K562 (cell line): ENCODE measurements at regions not wholly inside any gene's neighbourhood (a gene's known extent, or its start where the extent isn't known, plus 50 kb on each side); places are given as distances from the start of the nearest gene placed in this dataset.

Experiments used
- ATAC-seq: fragments of 200-7000 bp; cut with Tn5 transposase; 3 replicates; pipeline ENCODE4 v1.9.1; 2020; ENCODE audit warnings: moderate library complexity
- BruUV-seq: library from RNA; stranded (reverse); fragments of 400-500 nt; replicated peaks from 2 replicates; lab custom pipeline; 2021; lab: Mats Ljungman, UMichigan
- CTCF ChIA-PET: fragments of 300-600 bp; formaldehyde crosslinking; extraction: SDS; loops from one replicate; lab custom pipeline; 2021; ENCODE audit warnings: low intra/inter-chr PET ratio; lab: Yijun Ruan, JAX
- POLR2A ChIA-PET: fragments of 300-600, 350-650 bp; sonication (Branson Sonifier 250); formaldehyde crosslinking; extraction: SDS; loops from one replicate; lab custom pipeline; 2021; ENCODE audit warnings: antibody characterized with exemption, inconsistent platforms; lab: Yijun Ruan, JAX
- DNase-seq, 4 experiments: peaks; one replicate each; pipeline versions ENCODE4 v3.0.0 to v3.0.0-alpha.2; 2011 to 2018; ENCODE audit warnings: low spot score in 3 of 4, mixed read lengths in 3 of 4; ENCODE audit errors: extremely low read depth in 1 of 4
- FAIRE-seq: peaks from 2 replicates; lab custom pipeline; 2011; peaks lifted over from hg19 to GRCh38; lab: Jason Lieb, UNC
- H2AFZ ChIP-seq: 2 replicates; pipeline ENCODE4 v1.6.0; 2011; ENCODE audit warnings: low read depth, low read length, control low read depth, inconsistent platforms
- H3K27ac ChIP-seq: fragments of 200-600 bp; 3 replicates; pipeline ENCODE4 v1.8.0; 2011; ENCODE audit warnings: low read depth, mild to moderate bottlenecking, control low read depth, inconsistent platforms, low read length, moderate library complexity, mixed read lengths; ENCODE audit errors: extremely low read depth
- H3K27me3 ChIP-seq, 2 experiments: fragments of 300-600 bp in 1 of 2; 2 replicates in 1 of 2; 3 replicates in 1 of 2; pipeline versions ENCODE4 v1.6.0 to v1.8.0; 2011; ENCODE audit warnings: inconsistent platforms in 2 of 2, low read length in 2 of 2, mild to moderate bottlenecking in 1 of 2, mixed read lengths in 1 of 2, moderate library complexity in 1 of 2; ENCODE audit not compliant: control insufficient read depth in 2 of 2, insufficient read depth in 2 of 2
- H3K36me3 ChIP-seq: fragments of 300-600 bp; 3 replicates; pipeline ENCODE4 v1.8.0; 2011; ENCODE audit warnings: mild to moderate bottlenecking, low read length, inconsistent platforms; ENCODE audit not compliant: control insufficient read depth, insufficient read depth
- H3K4me1 ChIP-seq, 2 experiments: fragments of 200-600 bp in 1 of 2; replicated peaks in 1 of 2; 2 replicates in 1 of 2; 3 replicates in 1 of 2; pipeline versions ENCODE4 v1.5.1 to v1.8.0; 2011; ENCODE audit warnings: inconsistent platforms in 2 of 2, low read length in 2 of 2, mild to moderate bottlenecking in 1 of 2, mixed read lengths in 1 of 2, moderate library complexity in 1 of 2; ENCODE audit not compliant: control insufficient read depth in 2 of 2, insufficient read depth in 2 of 2
- H3K4me2 ChIP-seq: 2 replicates; pipeline ENCODE4 v1.6.1; 2011; ENCODE audit warnings: low read length, control low read depth, inconsistent platforms, mixed read lengths; ENCODE audit not compliant: insufficient read depth
- H3K4me3 ChIP-seq: fragments of 200-600 bp; sonication (generic), shearing (Covaris generic); 2 replicates; pipeline ENCODE4 v1.5.1; 2016; ENCODE audit warnings: control low read depth, inconsistent platforms
- H3K79me2 ChIP-seq: fragments of 200-600 bp; 3 replicates; pipeline ENCODE4 v1.8.0; 2011; ENCODE audit warnings: low read length, inconsistent platforms; ENCODE audit not compliant: control insufficient read depth, insufficient read depth
- H3K9ac ChIP-seq, 2 experiments: 2 replicates each; pipeline versions ENCODE4 v1.6.0 to v1.6.1; 2011; ENCODE audit warnings: low read depth in 2 of 2, low read length in 2 of 2, control low read depth in 1 of 2, inconsistent platforms in 1 of 2, mild to moderate bottlenecking in 1 of 2, mixed read lengths in 1 of 2; ENCODE audit not compliant: insufficient read depth in 1 of 2
- H3K9me1 ChIP-seq: one replicate; pipeline ENCODE4 v1.6.0; 2011; ENCODE audit warnings: inconsistent platforms, mild to moderate bottlenecking, low read length, moderate library complexity; ENCODE audit not compliant: control insufficient read depth, insufficient read depth
- H3K9me3 ChIP-seq: replicated peaks from 2 replicates; pipeline ENCODE4 v1.5.1; 2011; ENCODE audit warnings: low read depth, low read length, inconsistent platforms; ENCODE audit not compliant: control insufficient read depth, insufficient read depth
- H4K20me1 ChIP-seq: replicated peaks from 2 replicates; pipeline ENCODE4 v1.6.1; 2011; ENCODE audit warnings: low read length, inconsistent platforms, mixed read lengths; ENCODE audit not compliant: control insufficient read depth, insufficient read depth
- ARID3A ChIP-seq: IDR thresholded peaks from 2 replicates; pipeline ENCODE4 v1.6.1; 2012; ENCODE audit warnings: low read depth, low read length, improper control_type of control experiment, borderline replicate concordance
- CEBPZ ChIP-seq: fragments of 150-350 bp; IDR thresholded peaks from 2 replicates; pipeline ENCODE4 v1.6.1; 2014; ENCODE audit warnings: low read depth, mild to moderate bottlenecking, low read length, borderline replicate concordance
- HIVEP1 ChIP-seq: fragments of 250-450 bp; sonication (Bioruptor Pico); IDR thresholded peaks from 2 replicates; pipeline ENCODE4 v1.4.0; 2020; ENCODE audit warnings: mild to moderate bottlenecking
- HMBOX1 ChIP-seq: sonication (generic); IDR thresholded peaks from 2 replicates; pipeline ENCODE4 v1.6.1; 2016
- KAT2B ChIP-seq: IDR thresholded peaks from one replicate; pipeline ENCODE4 v1.6.1; 2012; ENCODE audit warnings: low read depth, mild to moderate bottlenecking, control low read depth, inconsistent platforms, low read length, moderate library complexity
- NCOA2 ChIP-seq, 2 experiments: fragments of 450-650 bp; IDR thresholded peaks; 2 replicates each; pipeline ENCODE4 v1.6.1; 2018; ENCODE audit warnings: mild to moderate bottlenecking in 2 of 2, moderate library complexity in 1 of 2; ENCODE audit not compliant: partially characterized antibody in 2 of 2
- RBM34 ChIP-seq: fragments of 200-400 bp; formaldehyde crosslinking; IDR thresholded peaks from 2 replicates; pipeline ENCODE4 v1.6.1; 2018; ENCODE audit warnings: low read length, borderline replicate concordance; ENCODE audit not compliant: insufficient read depth
- RFX7 ChIP-seq: fragments of 250-450 bp; sonication (Bioruptor Pico); IDR thresholded peaks from 2 replicates; pipeline ENCODE4 v1.5.1; 2021; ENCODE audit warnings: mild to moderate bottlenecking
- TRIM28 ChIP-seq: fragments of 450-650 bp; IDR thresholded peaks from 2 replicates; pipeline ENCODE4 v1.6.1; 2017
- WGBS: fragments of 100-300 bp; shearing (Covaris generic); methylation state at CpG from one replicate; pipeline ENCODE4 v1.1.6; 2016; ENCODE audit warnings: low coverage, mixed read lengths; ENCODE audit not compliant: insufficient coverage; ENCODE audit errors: missing lambda C conversion rate; 5-methylcytosine and 5-hydroxymethylcytosine counted together
- in situ Hi-C: fragments of 300-500 bp; cut with MboI; formaldehyde crosslinking; loops from 4 replicates; pipeline ENCODE4 v1.15.0; 2018; ENCODE audit warnings: inconsistent platforms, mixed read lengths
- intact Hi-C: fragments of 100-400 bp; cut with micrococcal nuclease; formaldehyde crosslinking; loops from 2 replicates; pipeline ENCODE4 v1.14.2; 2022
- TF ChIP-seq, protein P1 (sequence below): sonication (generic); formaldehyde crosslinking; IDR thresholded peaks from 2 replicates; pipeline ENCODE4 v1.8.0; 2022; ENCODE audit warnings: mild to moderate bottlenecking, low read depth, missing genetic modification reagents
- TF ChIP-seq, protein P2 (sequence below): sonication (generic); formaldehyde crosslinking; IDR thresholded peaks from 2 replicates; pipeline ENCODE4 v1.8.0; 2022; ENCODE audit warnings: mild to moderate bottlenecking, missing genetic modification reagents
- TF ChIP-seq, protein P3 (sequence below): fragments of 450-650 bp; IDR thresholded peaks from 2 replicates; pipeline ENCODE4 v1.6.1; 2014; ENCODE audit warnings: low read depth, mild to moderate bottlenecking, moderate library complexity, borderline replicate concordance

- H3K4me2 ChIP-seq, result no peak overlapping the region
- H3K79me2 ChIP-seq, result no peaks in the 10 kb centered on the region
- DNase-seq, result no peak
- 29% methylated on average over 1 of the region's 1 CpG for WGBS
- H3K36me3 ChIP-seq, result no peaks in the 10 kb centered on the region
- no peak overlapping the region for H3K9ac ChIP-seq
- CTCF ChIA-PET, result no interaction called here
- in situ Hi-C loops, result no loop called here
- H4K20me1 ChIP-seq, result no peaks in the 10 kb centered on the region
- intact Hi-C loops, result no loop called here
- no peak overlapping the region for H2AFZ ChIP-seq
- no TSS peak for BruUV-seq
- H3K27me3 ChIP-seq, result no peaks in the 10 kb centered on the region
- no peaks in the 10 kb centered on the region for H3K4me1 ChIP-seq
- no peaks in the 10 kb centered on the region for H3K9me1 ChIP-seq
- FAIRE-seq, result no peak
- no peak overlapping the region for H3K27ac ChIP-seq
- H3K4me3 ChIP-seq, result no peak overlapping the region
- no peak for ATAC-seq
- no peaks in the 10 kb centered on the region for H3K9me3 ChIP-seq
- POLR2A ChIA-PET, result no interaction called here
- TF ChIP-seq ARID3A, result no peak
- TF ChIP-seq KAT2B, result no peak
- TF ChIP-seq HIVEP1 (CRISPR knock-in tag), result no peak
- no peak for TF ChIP-seq HMBOX1
- no peak for TF ChIP-seq TRIM28
- no peak for TF ChIP-seq NCOA2 (IDR thresholded peaks at IDR 0.05; ENCODE audit: partially characterized antibody in 2 of 2)
- TF ChIP-seq, protein P1, sequence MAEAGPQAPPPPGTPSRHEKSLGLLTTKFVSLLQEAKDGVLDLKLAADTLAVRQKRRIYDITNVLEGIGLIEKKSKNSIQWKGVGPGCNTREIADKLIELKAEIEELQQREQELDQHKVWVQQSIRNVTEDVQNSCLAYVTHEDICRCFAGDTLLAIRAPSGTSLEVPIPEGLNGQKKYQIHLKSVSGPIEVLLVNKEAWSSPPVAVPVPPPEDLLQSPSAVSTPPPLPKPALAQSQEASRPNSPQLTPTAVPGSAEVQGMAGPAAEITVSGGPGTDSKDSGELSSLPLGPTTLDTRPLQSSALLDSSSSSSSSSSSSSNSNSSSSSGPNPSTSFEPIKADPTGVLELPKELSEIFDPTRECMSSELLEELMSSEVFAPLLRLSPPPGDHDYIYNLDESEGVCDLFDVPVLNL (CRISPR knock-in tag), result no peak
- no peak for TF ChIP-seq RBM34
- TF ChIP-seq, protein P2, sequence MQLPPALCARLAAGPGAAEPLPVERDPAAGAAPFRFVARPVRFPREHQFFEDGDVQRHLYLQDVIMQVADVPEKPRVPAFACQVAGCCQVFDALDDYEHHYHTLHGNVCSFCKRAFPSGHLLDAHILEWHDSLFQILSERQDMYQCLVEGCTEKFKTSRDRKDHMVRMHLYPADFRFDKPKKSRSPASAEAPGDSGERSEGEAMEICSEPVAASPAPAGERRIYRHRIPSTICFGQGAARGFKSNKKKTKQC (CRISPR knock-in tag), result no peak
- TF ChIP-seq, protein P3, sequence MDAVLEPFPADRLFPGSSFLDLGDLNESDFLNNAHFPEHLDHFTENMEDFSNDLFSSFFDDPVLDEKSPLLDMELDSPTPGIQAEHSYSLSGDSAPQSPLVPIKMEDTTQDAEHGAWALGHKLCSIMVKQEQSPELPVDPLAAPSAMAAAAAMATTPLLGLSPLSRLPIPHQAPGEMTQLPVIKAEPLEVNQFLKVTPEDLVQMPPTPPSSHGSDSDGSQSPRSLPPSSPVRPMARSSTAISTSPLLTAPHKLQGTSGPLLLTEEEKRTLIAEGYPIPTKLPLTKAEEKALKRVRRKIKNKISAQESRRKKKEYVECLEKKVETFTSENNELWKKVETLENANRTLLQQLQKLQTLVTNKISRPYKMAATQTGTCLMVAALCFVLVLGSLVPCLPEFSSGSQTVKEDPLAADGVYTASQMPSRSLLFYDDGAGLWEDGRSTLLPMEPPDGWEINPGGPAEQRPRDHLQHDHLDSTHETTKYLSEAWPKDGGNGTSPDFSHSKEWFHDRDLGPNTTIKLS, result no peak
- TF ChIP-seq CEBPZ, result no peak
- no peak for TF ChIP-seq RFX7
These were observed 118.1 kb upstream of the SLC38A2 start for GRCh38 chr12:46490635-46491034.
